Stimulated activated CD8-positive, alpha-beta memory T cell treated with anti-CD3 and anti-CD28 coated beads, Interleukin-15, amount 100 ng/mL, for 48 hours (primary cell): ENCODE measurements at regions not wholly inside any gene's neighbourhood (a gene's known extent, or its start where the extent isn't known, plus 50 kb on each side); places are given as distances from the start of the nearest gene placed in this dataset.
"Not testable (repeated sequence)": the region's sequence is repeated elsewhere in the genome, so short reads cannot be mapped to it uniquely, and the experiment has no call there.

Source experiments
- DNase-seq, 2 donors: peaks; one replicate each; pipeline ENCODE4 v3.0.0-alpha.2; 2020; ENCODE audit warnings: low read depth in 2 of 2

DNA sequence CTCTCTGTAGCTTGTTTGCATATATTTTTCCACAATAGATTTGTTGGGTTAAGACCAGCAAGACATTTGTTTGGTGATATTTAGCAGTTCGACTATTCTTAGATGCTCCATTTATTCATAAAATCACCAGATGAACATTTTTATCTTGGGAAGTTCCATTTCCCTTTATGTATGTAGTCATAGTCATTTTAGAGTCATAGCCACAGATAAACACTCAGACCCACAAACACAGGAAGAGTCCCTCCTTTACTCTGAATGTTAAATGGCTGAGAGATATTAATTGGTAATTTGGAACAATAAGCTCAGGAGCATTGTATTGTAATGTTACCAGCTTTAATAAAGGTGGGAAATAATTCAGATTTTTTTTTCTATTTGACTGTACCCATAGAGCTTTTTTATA is 1608.7 kb downstream of the STIM2 start:
- no peak for DNase-seq

DNA sequence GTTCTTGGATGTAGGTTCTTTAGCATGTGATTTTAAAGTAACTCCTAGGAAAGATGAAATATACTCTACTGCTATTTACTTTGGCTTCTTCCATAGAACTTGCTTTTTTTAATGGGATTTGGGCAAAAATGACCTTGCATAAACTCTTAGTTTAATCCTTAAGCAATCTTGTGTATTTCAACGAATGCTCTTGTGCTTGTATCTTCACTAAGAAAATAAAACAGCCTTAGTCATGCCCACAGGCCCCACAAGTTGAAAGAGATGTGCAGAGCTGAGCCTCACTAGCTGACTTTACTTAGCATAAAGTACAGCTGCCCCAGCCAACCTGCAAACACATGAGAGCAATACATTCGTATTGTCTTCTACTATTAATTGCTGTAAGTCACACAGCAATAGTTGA is 1609.2 kb downstream of the STIM2 start:
- DNase-seq = no peak

DNA sequence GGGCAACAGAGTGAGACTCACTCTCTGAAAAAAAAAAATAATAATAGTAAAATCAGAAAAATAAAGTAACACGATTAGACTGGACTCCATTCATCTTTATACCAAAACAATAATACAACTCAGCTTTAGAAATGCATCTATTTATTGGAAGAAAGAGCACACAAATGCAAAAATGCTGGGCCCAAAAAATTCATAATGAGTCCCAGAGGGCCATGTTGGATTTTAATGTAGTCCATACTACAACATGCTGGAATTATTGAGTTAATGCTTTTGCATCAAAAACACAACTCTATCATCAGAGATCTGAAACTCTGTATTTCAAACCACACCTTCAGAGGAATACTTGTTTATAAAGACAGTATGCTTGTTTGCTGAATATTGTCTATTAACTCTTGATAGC is 1614.7 kb downstream of the STIM2 start:
- no peak for DNase-seq

- DNase-seq = no peak
These were observed 1619.0 kb downstream of the STIM2 start for GRCh38 chr4:28479666-28480065.

- DNase-seq = no peak
These were observed 1620.9 kb downstream of the STIM2 start for GRCh38 chr4:28481565-28481964.

DNA sequence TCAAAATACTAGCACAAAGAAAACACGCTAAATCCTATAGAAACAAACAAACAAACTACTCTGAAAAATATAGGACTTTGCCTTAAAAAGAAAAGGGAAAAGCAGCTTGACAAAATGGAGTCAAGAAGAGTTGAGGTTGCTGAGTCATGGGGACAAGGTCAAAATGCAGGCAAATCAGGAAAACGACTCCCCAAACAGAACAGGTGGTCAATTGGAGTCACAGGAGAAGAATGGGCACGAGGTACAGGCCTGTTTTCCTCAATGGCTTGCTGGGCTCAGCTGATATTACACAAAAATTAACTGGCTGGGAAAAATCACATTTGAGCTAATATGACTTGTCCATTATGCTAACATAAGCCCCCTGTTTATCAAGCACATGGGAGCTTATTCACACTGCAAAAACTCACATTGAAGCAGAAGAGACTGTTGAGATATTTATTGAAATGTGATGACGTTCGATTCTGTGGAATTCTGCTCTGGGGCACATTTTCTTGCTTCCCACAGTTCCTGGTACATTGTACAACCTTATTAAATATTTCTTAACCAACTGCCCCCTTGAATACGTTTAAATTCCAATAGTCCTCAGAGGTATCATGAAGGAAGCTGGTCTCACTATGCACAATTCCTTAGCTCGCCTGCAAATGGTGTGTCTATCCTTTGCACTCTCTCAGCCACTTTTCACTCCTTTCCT is 1622.1 kb downstream of the STIM2 start:
- no peak for DNase-seq

- no peak for DNase-seq
These were observed 1627.4 kb downstream of the STIM2 start for GRCh38 chr4:28488021-28488420.

DNA sequence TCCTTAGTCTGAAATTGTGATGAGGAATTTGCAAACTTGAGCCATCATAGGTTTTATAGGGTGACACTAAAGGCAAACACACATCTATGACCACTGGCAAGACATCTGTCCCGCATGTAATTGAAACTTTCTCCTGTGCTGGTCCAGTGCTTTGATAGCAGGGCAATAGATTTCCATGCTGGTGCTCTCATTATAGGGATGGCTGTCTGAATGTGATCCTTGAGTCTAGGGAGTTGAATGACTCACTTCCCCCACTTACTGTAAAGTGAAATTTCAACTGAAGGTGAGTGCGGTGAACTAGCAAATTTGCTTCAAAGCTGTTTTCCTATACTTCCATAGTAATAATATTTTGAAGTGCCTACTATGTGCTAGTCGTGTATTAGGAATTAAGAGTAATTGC is 1630.0 kb downstream of the STIM2 start:
- no peak for DNase-seq

- DNase-seq = no peak
These were observed 1644.4 kb downstream of the STIM2 start for GRCh38 chr4:28505064-28505463.

- DNase-seq = no peak
These were observed 1648.0 kb downstream of the STIM2 start for GRCh38 chr4:28508636-28509035.

GRCh38 chr4:28514766-28515165 is 1654.1 kb downstream of the STIM2 start:
- not testable (repeated sequence) for DNase-seq

DNA sequence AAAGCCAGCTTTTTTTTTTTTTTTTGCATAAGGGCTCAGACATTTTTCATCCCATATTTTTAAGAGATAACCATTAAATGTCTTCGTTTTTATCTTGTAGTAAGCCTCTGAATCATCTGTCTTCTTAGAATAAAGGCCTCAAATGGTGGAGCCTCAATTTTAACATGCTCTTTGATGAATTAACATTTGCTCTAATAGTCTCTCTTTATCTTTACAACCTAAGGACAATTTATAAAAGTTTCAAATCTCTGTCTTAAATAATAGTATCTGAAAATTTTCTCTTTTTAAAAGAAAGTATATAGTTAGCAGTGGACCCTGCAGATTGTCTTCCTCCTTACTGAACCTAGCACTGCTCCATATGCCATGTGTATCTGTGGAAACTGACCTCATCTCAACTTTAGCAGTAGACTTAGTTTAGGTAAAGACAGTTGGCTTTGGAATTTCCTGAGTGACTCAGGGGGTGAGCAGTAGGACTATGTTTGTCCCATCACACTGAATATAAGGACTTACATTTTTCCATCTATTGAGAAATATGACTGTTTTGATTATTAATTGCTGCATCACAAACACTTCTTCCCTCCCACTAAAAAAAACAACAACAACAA is 1658.0 kb downstream of the STIM2 start:
- DNase-seq = no peak

GRCh38 chr4:28523681-28524190 is 1663.1 kb downstream of the STIM2 start:
- no peak for DNase-seq

GRCh38 chr4:28536124-28536523 is 1675.5 kb downstream of the STIM2 start:
- DNase-seq = no peak

DNA sequence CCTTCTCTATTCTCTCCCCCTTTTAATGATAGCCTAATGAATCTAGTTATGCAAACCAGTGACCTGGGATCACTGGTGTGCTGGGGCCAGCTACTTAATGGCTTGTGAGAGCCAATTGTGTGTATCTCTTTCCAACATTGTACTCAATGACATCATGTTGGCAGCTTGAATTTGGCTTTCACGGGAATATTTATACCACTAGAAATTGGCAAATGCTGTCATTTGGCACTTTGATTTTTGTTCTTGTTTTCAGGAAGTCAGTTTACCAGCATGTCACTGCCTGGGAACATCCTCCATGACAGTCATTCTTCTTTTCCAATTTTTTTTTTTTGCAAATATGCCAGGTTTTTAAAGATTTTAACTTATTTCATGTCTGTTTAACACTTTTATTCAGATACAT is 1685.3 kb downstream of the STIM2 start:
- DNase-seq = no peak

DNA sequence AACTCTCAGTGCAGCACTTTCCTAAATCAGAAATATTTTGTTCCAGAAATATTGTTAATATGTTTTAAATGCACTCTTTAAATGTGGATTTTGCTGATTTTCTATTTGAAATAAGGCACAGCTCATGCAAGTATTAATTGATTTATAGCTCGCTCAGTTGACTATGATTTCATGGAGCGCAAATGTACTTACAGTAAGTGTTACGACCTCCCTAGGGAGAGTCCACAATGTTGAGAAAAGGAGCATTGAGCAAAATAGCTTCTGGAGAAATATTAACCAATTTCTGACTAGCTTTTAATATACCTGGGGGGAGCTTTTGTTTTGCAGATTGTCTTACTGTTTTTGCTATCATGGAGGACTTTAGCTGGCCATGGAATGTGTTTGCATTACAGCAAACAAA is 1687.5 kb downstream of the STIM2 start:
- no peak for DNase-seq

GRCh38 chr4:28548594-28548993 is 1688.0 kb downstream of the STIM2 start:
- DNase-seq = no peak

GRCh38 chr4:28555866-28556265 is 1695.2 kb downstream of the STIM2 start:
- no peak for DNase-seq

GRCh38 chr4:28557755-28558154 is 1697.1 kb downstream of the STIM2 start:
- DNase-seq = no peak

GRCh38 chr4:28558895-28559294 is 1698.3 kb downstream of the STIM2 start:
- DNase-seq = no peak

DNA sequence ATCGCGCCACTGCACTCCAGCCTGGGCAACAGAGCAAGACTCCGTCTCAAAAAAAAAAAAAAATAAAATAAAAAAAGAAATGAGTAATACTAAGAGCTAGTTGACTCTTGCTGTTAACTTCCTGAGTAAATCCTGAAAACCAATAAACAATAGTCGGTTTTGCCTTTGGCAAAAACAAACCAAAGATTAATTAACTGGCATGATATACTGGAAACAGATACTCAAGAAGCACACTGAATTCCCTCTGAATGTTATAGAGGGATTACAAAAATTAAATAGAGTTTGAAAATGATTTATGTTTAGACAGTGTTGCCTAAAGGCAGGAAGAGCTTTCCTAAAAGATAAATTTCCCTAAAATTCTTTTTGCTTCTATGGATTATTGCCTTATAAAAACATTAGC is 1702.3 kb downstream of the STIM2 start:
- no peak for DNase-seq

DNA sequence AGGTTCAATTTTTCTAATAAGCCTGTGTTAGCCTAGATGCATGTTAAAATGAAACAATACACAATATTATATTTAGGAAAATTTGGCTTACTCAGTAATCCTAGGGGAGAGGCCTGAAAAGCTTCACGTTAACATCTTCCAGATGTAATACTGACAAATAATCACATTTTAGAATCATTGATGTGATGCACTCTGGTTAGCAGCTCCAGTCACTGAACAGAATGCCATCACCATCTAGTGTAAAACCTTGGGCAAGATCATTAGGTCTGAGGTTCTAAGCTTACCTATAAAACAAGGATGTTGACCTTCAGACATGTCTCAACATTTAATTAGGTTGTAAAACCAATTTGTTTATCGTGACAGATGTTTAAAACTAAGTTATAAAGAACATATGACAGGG is 1704.8 kb downstream of the STIM2 start:
- no peak for DNase-seq

DNA sequence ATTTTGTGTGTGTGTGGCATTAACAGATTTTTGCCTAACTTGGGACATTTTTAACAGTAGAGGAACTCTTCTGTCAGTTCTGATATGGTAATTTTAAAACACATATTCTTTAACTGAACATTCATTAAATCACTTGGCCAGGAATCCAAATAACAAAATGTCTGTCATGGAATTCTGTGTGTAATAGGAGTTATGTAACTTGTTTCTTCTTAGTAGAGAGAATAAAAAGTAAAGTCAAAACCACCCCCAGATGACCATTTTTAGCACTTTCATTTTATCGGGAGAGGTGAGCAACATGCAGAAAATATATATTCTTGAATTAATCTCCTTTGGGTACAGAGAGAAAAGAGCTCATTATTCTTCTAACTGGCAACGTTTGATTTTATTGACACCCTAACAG is 1740.3 kb downstream of the STIM2 start:
- DNase-seq = no peak

GRCh38 chr4:28621591-28621990 is 1761.0 kb downstream of the STIM2 start:
- DNase-seq = no peak
